HPDE6-E6E7 (cell line): ENCODE measurements at regions not wholly inside any gene's neighbourhood (a gene's known extent, or its start where the extent isn't known, plus 50 kb on each side); places are given as distances from the start of the nearest gene placed in this dataset.
"Not testable (repeated sequence)": the region's sequence is repeated elsewhere in the genome, so short reads cannot be mapped to it uniquely, and the experiment has no call there.

ENCODE experiments used
- DNase-seq: peaks from one replicate; pipeline ENCODE4 v3.0.0; 2011; ENCODE audit warnings: missing footprints; ENCODE audit errors: extremely low spot score

DNA sequence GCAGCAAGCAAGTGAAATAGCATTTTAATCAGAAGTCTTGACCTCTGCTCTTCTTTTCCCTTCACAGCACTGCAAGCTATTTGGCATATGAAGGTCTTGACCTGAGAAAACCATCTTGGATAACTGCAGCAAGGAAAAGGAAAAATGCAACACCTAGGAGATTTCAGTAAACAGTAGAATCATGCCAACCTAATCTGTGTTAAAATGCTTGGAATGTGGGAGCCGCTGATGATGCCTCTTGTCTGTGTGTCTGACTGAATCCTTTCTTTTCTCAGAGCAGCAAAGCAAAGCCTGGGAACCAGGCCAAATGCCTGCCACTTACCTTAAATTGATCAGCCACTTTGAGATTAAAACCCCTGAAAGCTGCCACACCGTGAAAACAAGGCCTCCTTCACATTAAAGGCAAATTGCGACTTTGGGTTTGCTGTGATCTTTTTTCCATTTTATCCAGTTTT is 80.4 kb upstream of the CDK6 start:
- peak; percentile 35 for DNase-seq

DNA sequence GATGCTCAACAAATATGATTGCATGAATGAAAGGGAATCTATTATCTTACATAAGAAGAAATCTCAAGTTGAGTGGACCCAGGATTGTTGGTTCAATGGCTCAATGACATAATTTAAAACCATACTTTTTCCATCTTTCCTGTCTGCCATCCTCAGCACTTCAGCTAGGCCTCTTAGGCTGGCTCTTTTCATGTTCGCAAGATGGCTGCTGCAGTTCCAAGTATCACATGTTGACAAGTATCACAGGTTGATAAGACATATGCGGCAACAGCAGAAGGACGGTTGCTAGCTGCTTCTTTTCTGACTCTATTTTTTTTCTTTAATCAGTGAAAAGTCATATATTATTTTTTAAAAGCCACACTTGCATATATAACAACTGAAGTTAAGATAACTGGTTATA is 79.0 kb upstream of the CDK6 start:
- no peak for DNase-seq

DNA sequence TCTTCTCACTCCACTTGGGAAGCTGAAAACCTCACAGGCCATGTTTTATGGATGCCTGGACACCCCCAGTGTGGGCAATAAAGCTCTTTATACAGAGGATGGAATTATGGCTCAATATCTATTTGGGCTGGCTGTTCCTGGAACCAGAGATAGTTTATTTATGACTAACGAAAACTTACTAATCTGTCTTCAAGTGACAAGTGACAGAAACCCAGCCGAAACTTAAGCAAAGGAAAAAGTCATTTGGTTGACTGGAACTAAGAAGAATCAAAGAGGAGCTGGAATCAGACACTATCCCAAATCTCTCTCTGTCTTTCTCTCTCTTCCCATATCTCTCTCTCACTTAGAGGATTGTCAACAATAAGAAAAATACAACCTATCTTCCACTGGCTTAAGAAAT is 78.3 kb upstream of the CDK6 start:
- no peak for DNase-seq

DNA sequence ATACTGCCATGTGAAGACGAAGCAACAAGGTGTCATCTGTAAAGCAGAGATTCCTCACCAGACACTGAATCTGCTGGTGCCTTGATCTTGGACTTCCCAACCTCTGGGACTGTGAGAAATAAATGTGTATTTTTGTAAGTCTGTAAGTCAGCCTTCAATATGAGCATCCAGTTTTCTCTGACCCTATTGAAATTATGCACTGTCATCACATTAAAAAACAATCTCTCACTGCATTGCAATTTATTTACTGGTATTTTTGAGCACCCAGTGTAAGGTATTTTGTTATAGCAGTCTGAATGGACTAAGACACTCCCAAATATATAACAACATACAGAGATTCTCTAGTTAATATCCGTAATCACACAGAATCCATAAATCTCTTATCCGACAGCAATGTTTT is 77.5 kb upstream of the CDK6 start:
- DNase-seq, result no peak

DNA sequence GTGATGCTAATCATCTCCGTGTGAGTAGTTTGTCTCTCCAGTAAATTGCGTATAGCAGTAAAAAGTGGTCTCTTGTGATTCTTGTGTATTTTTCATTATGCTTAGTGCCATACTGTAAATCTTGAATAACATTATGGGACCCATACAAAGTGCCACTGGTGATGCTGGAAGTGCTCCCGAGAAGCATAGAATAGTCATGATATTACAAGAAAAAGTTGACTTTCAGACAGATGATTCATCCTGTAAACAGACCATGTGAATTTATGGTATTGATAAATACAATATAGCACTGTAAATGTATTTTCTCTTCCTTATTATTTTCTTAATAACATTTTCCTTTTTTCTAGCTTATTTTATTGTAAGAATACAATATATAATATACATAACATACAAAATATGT is 74.6 kb upstream of the CDK6 start:
- DNase-seq, result no peak

DNA sequence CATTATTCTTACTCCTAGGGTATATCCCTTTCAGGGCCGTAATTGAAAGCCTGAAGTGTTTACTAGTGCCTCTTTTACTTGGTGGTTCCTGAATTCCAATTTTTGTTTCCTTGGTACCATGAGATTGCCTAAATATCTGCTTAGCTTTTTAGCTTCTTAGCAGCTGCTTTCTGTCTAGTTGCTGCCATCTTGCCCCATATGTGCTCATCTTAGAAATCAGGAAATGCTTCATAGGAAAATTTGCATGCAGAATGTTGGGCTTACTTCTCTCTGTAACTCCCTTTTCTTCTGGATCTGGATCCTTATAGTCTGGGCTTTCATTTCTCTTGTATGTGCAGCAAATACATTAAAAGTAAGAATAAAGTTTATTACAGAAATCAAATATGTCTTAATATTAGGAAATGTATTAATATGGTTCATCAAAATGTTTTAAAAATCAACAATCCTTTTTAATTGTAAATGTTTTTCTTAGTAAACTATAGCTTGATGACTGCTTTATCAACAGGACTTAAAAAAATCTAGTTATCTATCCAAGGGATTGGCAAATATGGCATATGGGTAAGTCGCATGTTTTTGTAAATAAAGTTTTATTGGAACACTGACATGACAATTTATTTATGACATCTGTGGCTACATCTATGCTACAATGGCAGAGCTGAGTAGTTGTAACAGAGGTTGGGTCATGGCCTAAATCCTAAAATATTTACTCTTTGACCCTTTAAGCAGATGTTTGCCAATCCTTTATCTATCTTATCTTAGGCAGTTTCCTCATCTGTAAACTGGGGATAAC is 73.5 kb upstream of the CDK6 start:
- no peak for DNase-seq

DNA sequence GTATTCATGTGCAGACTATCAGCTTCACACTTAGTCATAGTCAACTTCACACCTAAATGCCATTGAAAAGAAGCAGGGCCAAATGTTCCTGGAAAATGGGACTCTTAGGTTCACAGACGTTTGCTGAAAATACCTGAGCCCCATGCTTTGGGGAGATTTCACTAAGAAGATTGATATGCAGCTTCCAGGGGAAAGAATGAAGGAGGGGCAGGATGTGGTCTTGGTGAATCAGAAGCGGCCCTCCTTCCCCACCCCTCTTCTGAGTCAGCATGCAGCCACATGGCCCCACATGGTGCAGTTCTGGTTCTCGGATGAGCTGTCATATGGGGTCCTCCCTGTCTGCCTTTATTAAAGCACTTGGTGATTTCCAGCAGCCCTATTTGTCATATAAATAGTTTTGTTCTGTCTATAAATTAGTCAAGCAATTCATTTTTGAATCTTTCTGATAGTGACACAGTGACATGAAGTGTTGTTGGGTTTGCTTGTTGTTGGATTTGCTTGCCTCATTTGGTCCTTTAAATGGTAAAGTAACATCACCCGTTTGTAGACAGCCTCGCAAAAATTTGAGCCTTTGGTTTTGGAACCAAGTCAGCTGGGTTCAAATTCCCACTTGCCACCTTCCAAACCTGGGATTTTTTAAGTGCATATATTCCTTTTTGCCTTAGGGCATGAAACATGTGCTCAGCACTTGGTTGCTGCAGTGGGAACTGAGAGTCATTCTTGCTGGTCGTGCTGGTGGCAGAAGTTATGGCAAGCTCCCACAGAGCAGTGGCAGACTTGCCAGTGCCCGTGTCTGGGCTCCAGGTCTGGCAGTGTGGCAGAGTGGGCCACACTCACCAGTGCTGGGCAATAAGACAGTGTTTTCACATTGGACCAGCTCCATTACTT is 68.1 kb upstream of the CDK6 start:
- peak; percentile 91 for DNase-seq

DNA sequence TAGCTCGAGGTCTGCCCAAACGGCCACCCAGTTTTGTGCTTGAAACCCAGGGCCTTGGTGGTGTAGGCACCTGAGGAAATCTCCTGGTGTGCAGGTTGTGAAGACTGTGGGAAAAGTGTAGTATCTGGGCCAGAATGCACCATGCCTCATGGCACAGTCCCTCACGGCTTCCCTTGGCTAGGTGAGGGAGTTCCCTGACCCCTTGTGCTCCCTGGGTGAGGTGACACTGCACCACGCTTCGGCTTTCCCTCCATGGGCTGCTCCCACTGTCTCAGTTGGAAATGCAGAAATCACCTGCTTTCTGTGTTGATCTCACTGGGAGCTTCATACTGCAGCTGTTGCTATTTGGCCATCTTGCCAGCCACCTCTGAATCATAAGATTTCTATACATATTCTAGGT is 62.4 kb upstream of the CDK6 start:
- no peak for DNase-seq

DNA sequence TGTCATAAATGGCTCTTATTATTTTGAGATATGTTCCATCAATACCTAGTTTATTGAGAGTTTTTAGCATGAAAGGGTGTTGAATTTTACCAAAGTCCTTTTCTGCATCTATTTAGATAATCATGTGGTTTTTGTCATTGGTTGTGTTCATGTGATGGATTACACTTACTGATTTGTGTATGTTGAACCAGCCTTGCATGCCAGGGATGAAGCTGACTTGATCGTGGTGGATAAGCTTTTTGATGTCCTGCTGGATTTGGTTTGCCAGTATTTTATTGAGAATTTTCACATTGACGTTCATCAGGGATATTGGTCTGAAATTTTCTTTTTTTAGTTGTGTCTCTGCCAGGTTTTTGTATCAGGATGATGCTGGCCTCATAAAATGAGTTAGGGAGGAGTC is 58.5 kb upstream of the CDK6 start:
- not testable (repeated sequence) for DNase-seq

DNA sequence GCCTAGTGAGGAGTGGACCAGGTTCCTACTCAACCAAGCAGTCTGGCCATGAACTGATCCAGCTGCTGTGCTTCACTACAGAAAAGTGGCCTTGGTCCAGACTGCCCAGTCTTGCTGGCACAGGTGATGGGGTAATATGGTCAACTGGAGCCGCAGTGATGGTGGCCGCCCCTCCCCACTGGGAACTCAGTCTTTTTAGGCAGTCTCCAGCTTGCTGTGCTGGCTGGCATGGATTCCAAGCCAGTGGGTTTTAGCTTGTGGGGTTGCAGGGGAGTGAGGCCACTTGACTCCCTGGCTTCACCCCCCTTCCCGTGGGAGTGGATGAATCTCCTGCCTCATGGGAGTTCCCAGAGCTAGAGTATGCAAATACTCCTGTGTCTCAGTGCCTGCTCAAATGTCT is 52.7 kb upstream of the CDK6 start:
- no peak for DNase-seq
